Lung (tissue), 11 donors: ENCODE measurements at regions not wholly inside any gene's neighbourhood (a gene's known extent, or its start where the extent isn't known, plus 50 kb on each side); places are given as distances from the start of the nearest gene placed in this dataset.

Experiments used
- ATAC-seq: fragments of 200-7000 bp; cut with Tn5 transposase; one replicate; pipeline ENCODE4 v1.9.1; 2020; ENCODE audit warnings: moderate number of reproducible peaks; ENCODE audit not compliant: insufficient read depth, low FRiP score
- DNase-seq, 3 donors: peaks; one replicate each; pipeline ENCODE4 v3.0.0-alpha.2; 2013 to 2017
- H3K27ac ChIP-seq, 2 donors: one replicate each; pipeline ENCODE4 v1.5.1; 2013; ENCODE audit warnings: mild to moderate bottlenecking in 2 of 2, moderate library complexity in 2 of 2, control low read depth in 1 of 2, inconsistent platforms in 1 of 2, low read depth in 1 of 2, low read length in 1 of 2
- H3K27me3 ChIP-seq, 3 donors: one replicate each; pipeline ENCODE4 v1.5.1; 2013; ENCODE audit warnings: low read length in 2 of 3; ENCODE audit not compliant: control insufficient read depth in 3 of 3, insufficient read depth in 3 of 3
- H3K36me3 ChIP-seq, 4 donors: one replicate each; pipeline ENCODE4 v1.5.1; 2013; ENCODE audit warnings: low read length in 4 of 4, mild to moderate bottlenecking in 1 of 4, moderate library complexity in 1 of 4; ENCODE audit not compliant: control insufficient read depth in 4 of 4, insufficient read depth in 4 of 4
- H3K4me1 ChIP-seq, 5 donors: one replicate each; pipeline ENCODE4 v1.5.1; 2013; ENCODE audit warnings: low read length in 5 of 5, mild to moderate bottlenecking in 2 of 5, moderate library complexity in 1 of 5; ENCODE audit not compliant: control insufficient read depth in 5 of 5, insufficient read depth in 5 of 5
- H3K4me3 ChIP-seq: one replicate; pipeline ENCODE4 v1.5.1; 2013; ENCODE audit warnings: mild to moderate bottlenecking, control low read depth, moderate library complexity
- H3K9ac ChIP-seq, 2 donors: one replicate each; pipeline ENCODE4 v1.5.1; 2013; ENCODE audit warnings: low read length in 2 of 2, control low read depth in 1 of 2; ENCODE audit not compliant: insufficient read depth in 1 of 2
- H3K9me3 ChIP-seq, 4 donors: one replicate each; pipeline ENCODE4 v1.5.1; 2013; ENCODE audit warnings: low read length in 3 of 4, mild to moderate bottlenecking in 1 of 4, moderate library complexity in 1 of 4; ENCODE audit not compliant: control insufficient read depth in 4 of 4, insufficient read depth in 3 of 4
- WGBS, 2 donors: extraction: QIAGEN DNeasy Blood & Tissue Kit; methylation state at CpG; one replicate each; pipeline ENCODE4 v1.1.7; 2013; 5-methylcytosine and 5-hydroxymethylcytosine counted together
- TF ChIP-seq, protein P1 (sequence below): IDR thresholded peaks from 2 replicates; pipeline ENCODE4 v1.5.1; 2012; ENCODE audit warnings: mild to moderate bottlenecking; ENCODE audit errors: control extremely low read depth, extremely low read depth
- donor health status: control.
- donor health status: control.
- donor health status: Bipolar disorder and iron deficiency.
- donor health status: healthy.
- donor health status: DM: yes; HTN: yes; CAD: no.

DNA sequence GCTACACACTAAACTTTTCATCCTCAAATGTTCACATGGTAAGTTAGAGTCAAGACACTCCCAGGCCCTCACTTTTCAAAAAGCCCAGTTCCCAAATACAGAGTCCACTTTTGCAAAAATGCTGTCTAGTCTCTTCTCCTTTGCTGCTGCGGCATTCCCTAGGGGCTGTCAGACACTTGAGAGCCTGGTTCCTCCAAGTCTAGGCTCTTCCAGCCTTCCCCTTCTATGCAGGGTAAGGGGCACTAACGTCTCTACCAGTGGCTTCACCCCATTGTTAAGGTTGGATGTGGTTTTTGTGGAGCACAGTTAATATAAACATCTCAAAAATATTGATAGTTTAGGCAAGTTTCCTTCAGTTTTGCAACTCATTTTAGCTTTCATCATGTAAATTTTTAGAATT is 181.5 kb downstream of the KIF18A start:
- Histone ChIP-seq H3K27ac (no peak overlapping the region), H3K9me3 (no peaks in the 10 kb centered on the region), H3K4me1 (no peaks in the 10 kb centered on the region), H3K27me3 (no peaks in the 10 kb centered on the region), H3K4me3 (no peak overlapping the region), H3K36me3 (no peaks in the 10 kb centered on the region), H3K9ac (no peak overlapping the region)
- ATAC-seq = no peak
- DNase-seq = no peak
- WGBS, 2 donors = 60 to 69% methylated on average over 2 of the region's 2 CpGs
- TF ChIP-seq, protein P1, sequence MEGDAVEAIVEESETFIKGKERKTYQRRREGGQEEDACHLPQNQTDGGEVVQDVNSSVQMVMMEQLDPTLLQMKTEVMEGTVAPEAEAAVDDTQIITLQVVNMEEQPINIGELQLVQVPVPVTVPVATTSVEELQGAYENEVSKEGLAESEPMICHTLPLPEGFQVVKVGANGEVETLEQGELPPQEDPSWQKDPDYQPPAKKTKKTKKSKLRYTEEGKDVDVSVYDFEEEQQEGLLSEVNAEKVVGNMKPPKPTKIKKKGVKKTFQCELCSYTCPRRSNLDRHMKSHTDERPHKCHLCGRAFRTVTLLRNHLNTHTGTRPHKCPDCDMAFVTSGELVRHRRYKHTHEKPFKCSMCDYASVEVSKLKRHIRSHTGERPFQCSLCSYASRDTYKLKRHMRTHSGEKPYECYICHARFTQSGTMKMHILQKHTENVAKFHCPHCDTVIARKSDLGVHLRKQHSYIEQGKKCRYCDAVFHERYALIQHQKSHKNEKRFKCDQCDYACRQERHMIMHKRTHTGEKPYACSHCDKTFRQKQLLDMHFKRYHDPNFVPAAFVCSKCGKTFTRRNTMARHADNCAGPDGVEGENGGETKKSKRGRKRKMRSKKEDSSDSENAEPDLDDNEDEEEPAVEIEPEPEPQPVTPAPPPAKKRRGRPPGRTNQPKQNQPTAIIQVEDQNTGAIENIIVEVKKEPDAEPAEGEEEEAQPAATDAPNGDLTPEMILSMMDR = no peak

DNA sequence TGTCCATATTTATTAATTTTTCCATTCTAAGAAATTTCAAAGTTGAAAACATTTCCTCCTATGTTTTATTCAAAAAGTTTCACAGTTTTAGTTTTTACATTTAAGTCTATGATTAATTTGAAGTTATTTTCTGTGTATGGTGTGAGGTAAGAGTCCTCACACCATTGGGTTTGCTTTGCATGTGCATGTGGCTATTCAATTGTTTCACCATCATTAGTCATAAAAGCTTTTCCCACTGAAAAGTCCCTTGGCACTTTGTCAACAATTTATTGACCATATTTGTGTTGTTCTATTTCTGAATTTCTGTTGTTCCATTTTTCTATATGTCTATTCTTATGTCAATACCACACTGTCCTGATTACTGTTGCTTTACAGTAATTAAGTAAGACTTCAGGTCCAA is 186.5 kb downstream of the KIF18A start:
- Histone ChIP-seq H3K4me1 (no peaks in the 10 kb centered on the region), H3K9me3 (no peaks in the 10 kb centered on the region), H3K9ac (no peak overlapping the region), H3K27me3 (no peaks in the 10 kb centered on the region), H3K27ac (no peak overlapping the region), H3K36me3 (no peaks in the 10 kb centered on the region), H3K4me3 (no peak overlapping the region)
- ATAC-seq (no peak), DNase-seq (no peak)
- TF ChIP-seq, protein P1 = no peak

DNA sequence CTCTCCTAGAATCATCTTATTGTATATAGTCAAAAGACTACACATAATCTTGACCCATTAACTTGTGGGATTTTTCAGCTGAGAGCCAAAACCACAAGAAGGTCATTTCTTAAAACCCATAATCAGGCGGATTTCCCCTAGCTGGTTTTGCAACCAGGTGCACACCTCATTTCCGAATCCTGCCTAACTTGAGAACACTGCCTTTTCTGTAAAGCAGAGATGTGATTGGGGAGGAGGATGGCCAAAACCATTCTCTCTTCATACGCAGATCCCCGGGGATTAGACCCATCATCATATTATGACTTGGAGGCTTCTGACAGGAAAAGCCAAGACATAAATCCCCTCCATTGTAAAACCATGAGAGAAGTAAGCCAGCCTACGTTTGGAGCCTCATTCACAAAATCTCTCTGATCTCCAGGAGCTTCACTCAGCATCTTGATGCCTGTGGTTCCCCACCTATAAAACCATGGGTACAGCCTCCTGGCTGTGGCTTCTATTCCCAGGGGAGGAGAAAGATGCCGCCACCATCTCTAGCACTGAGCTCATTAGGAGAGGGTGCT is 191.3 kb downstream of the KIF18A start:
- WGBS, 2 donors = 84 to 86% methylated on average over 6 of the region's 6 CpGs
- Histone ChIP-seq H3K9me3 (no peaks in the 10 kb centered on the region), H3K9ac (no peak overlapping the region), H3K27ac (no peak overlapping the region), H3K4me1 (no peaks in the 10 kb centered on the region), H3K27me3 (no peaks in the 10 kb centered on the region), H3K36me3 (no peaks in the 10 kb centered on the region), H3K4me3 (no peak overlapping the region)
- no peak for DNase-seq
- TF ChIP-seq, protein P1 = no peak
- ATAC-seq = no peak

DNA sequence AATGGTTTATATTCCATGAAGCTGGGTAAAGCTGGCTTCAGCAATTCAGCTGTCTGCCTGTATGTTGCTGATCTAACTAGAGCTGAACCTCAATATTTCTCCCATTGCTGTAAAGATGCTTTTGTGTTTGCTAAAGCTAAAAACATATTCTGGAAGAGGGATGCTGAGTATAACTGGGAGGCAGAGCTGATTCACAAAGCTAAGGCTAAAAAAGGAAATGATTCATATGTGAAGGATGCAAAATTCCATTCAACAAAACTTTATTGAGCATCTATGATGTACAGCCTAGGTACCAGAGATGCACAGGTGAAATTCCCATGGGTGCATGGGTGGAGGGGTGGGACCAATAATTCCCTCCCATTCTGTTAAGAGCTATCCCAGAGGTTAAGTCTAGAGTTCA is 193.9 kb downstream of the KIF18A start:
- Histone ChIP-seq H3K4me3 (no peak overlapping the region), H3K9me3 (peaks cover 0 to 3% (median 0%) of the 10 kb centered on the region in 4 donors), H3K9ac (no peak overlapping the region), H3K4me1 (no peaks in the 10 kb centered on the region), H3K36me3 (no peaks in the 10 kb centered on the region), H3K27me3 (no peaks in the 10 kb centered on the region), H3K27ac (no peak overlapping the region)
- ATAC-seq (no peak), DNase-seq (no peak)
- TF ChIP-seq, protein P1 = no peak
